HL-60 (cell line): ENCODE measurements at regions not wholly inside any gene's neighbourhood (a gene's known extent, or its start where the extent isn't known, plus 50 kb on each side); places are given as distances from the start of the nearest gene placed in this dataset.

Experiments used
- CTCF ChIP-seq: IDR thresholded peaks from one replicate; pipeline ENCODE4 v1.5.1; 2011; ENCODE audit warnings: low read length, control low read depth, inconsistent platforms; ENCODE audit not compliant: insufficient read depth
- GABPA ChIP-seq: IDR thresholded peaks from 2 replicates; pipeline ENCODE4 v1.6.1; 2012; ENCODE audit warnings: low read depth
- POLR2AphosphoS5 ChIP-seq: IDR thresholded peaks from 2 replicates; pipeline ENCODE4 v1.6.1; 2012; ENCODE audit warnings: low read depth
- SPI1 ChIP-seq: IDR thresholded peaks from 2 replicates; pipeline ENCODE4 v1.6.1; 2012; ENCODE audit warnings: low read depth, mild to moderate bottlenecking, borderline replicate concordance
- TF ChIP-seq, protein P1 (sequence below): IDR thresholded peaks from 2 replicates; pipeline ENCODE4 v1.6.1; 2012; ENCODE audit warnings: low read depth; ENCODE audit not compliant: insufficient replicate concordance

DNA sequence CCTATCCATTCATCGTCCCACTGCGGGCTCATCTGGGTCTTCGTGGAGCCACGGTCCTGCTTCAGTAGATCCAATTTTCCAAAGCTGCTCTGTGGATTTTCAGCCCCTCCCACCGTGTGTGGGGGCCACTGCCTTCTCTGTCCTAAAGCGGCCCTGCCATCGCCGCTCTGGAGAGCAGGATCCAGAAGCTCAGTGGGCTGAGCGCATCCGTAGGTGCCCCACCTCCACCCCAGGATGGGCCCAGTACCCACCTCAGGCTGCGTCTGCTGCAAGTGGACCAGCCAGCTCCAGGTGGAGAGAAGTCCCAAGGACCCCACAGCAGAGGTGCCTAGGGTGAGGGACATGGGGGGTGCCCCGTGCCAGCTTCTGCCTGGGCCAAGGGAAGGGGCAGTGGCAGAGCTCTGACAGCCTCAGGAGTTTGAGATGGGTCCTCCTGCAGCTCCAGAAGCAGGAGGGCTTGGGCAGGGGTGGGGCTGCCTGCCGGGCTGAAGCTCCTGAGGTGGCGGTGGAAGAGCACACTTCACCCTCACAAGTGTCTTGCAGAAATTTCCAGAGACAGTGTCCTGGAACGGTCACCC is 148.1 kb upstream of the C14orf180 start:
- TF ChIP-seq CTCF (no peak), POLR2AphosphoS5 (no peak), GABPA (no peak), SPI1 (no peak)
- TF ChIP-seq, protein P1, sequence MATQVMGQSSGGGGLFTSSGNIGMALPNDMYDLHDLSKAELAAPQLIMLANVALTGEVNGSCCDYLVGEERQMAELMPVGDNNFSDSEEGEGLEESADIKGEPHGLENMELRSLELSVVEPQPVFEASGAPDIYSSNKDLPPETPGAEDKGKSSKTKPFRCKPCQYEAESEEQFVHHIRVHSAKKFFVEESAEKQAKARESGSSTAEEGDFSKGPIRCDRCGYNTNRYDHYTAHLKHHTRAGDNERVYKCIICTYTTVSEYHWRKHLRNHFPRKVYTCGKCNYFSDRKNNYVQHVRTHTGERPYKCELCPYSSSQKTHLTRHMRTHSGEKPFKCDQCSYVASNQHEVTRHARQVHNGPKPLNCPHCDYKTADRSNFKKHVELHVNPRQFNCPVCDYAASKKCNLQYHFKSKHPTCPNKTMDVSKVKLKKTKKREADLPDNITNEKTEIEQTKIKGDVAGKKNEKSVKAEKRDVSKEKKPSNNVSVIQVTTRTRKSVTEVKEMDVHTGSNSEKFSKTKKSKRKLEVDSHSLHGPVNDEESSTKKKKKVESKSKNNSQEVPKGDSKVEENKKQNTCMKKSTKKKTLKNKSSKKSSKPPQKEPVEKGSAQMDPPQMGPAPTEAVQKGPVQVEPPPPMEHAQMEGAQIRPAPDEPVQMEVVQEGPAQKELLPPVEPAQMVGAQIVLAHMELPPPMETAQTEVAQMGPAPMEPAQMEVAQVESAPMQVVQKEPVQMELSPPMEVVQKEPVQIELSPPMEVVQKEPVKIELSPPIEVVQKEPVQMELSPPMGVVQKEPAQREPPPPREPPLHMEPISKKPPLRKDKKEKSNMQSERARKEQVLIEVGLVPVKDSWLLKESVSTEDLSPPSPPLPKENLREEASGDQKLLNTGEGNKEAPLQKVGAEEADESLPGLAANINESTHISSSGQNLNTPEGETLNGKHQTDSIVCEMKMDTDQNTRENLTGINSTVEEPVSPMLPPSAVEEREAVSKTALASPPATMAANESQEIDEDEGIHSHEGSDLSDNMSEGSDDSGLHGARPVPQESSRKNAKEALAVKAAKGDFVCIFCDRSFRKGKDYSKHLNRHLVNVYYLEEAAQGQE, result no peak
